ENCODE measurements at regions not wholly inside any gene's neighbourhood (a gene's known extent, or its start where the extent isn't known, plus 50 kb on each side); places are given as distances from the start of the nearest gene placed in this dataset.
A peak's percentile ranks its signal among the peaks of the same experiment; 100 is the strongest.

DNA sequence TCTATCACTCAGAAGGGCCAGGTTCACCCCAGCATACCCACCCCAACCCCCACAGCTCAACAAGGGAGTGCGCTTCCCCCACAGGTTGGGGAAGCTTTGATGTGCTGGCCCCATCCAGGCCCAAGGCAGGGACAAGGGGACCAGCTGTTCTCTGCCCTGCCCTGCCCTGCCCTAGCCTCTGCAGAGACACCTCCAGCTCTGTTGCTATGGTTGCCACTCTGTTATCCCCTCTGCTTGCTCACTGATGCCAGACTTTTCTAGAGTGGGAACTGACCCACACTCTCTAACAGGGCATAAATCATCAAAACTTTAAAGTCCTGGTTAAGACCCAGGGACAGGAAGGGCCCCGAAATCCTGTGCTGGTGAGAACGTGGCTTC lies 50.4 kb upstream of the ENPP7 start:
- peak in 4 of 5 donors; percentile 22 to 45 (median 42) for DNase-seq
- Histone ChIP-seq H3K9me3 (ENCODE audit: control insufficient read depth in 2 of 3, insufficient read depth in 1 of 3, low read length in 3 of 3) (no peaks in the 10 kb centered on the region), H3K36me3 (ENCODE audit: control insufficient read depth in 2 of 3, insufficient read depth in 3 of 3, low read length in 3 of 3) (no peaks in the 10 kb centered on the region), H3K27me3 (ENCODE audit: control insufficient read depth, insufficient read depth, low read length) (no peaks in the 10 kb centered on the region), H3K4me1 (ENCODE audit: control insufficient read depth in 2 of 3, insufficient read depth in 2 of 3, low read depth in 1 of 3, low read length in 3 of 3) (no peaks in the 10 kb centered on the region), H3K27ac (ENCODE audit: low read depth in 2 of 2, low read length in 2 of 2) (no peak overlapping the region), H3K9ac (ENCODE audit: low read length in 3 of 3) (no peak overlapping the region), H3K4me3 (ENCODE audit: low read length in 3 of 3) (no peak overlapping the region)
- TF ChIP-seq, protein P1, sequence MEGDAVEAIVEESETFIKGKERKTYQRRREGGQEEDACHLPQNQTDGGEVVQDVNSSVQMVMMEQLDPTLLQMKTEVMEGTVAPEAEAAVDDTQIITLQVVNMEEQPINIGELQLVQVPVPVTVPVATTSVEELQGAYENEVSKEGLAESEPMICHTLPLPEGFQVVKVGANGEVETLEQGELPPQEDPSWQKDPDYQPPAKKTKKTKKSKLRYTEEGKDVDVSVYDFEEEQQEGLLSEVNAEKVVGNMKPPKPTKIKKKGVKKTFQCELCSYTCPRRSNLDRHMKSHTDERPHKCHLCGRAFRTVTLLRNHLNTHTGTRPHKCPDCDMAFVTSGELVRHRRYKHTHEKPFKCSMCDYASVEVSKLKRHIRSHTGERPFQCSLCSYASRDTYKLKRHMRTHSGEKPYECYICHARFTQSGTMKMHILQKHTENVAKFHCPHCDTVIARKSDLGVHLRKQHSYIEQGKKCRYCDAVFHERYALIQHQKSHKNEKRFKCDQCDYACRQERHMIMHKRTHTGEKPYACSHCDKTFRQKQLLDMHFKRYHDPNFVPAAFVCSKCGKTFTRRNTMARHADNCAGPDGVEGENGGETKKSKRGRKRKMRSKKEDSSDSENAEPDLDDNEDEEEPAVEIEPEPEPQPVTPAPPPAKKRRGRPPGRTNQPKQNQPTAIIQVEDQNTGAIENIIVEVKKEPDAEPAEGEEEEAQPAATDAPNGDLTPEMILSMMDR (IDR thresholded peaks at IDR 0.05; ENCODE audit: borderline replicate concordance, extremely low read depth, insufficient read depth), result no peak
- no peak for FAIRE-seq
- intact Hi-C loops (cut with DNase I), result no loop called here

- no peak overlapping the region for H3K4me3 ChIP-seq (ENCODE audit: low read length in 3 of 3)
- TF ChIP-seq, protein P1 (IDR thresholded peaks at IDR 0.05; ENCODE audit: borderline replicate concordance, extremely low read depth, insufficient read depth), result no peak
- H3K27me3 ChIP-seq (ENCODE audit: control insufficient read depth, insufficient read depth, low read length), result no peaks in the 10 kb centered on the region
- no peaks in the 10 kb centered on the region for H3K9me3 ChIP-seq (ENCODE audit: control insufficient read depth in 2 of 3, insufficient read depth in 1 of 3, low read length in 3 of 3)
- DNase-seq (peak in 1 of 5 donors; percentile 60), FAIRE-seq (no peak)
- no peaks in the 10 kb centered on the region for H3K4me1 ChIP-seq (ENCODE audit: control insufficient read depth in 2 of 3, insufficient read depth in 2 of 3, low read depth in 1 of 3, low read length in 3 of 3)
- H3K9ac ChIP-seq (ENCODE audit: low read length in 3 of 3), result no peak overlapping the region
- H3K27ac ChIP-seq (ENCODE audit: low read depth in 2 of 2, low read length in 2 of 2), result no peak overlapping the region
- intact Hi-C loops (cut with DNase I), result no loop called here
- H3K36me3 ChIP-seq (ENCODE audit: control insufficient read depth in 2 of 3, insufficient read depth in 3 of 3, low read length in 3 of 3), result no peaks in the 10 kb centered on the region
These were observed 51.0 kb upstream of the ENPP7 start for GRCh38 chr17:79679631-79680317.

DNA sequence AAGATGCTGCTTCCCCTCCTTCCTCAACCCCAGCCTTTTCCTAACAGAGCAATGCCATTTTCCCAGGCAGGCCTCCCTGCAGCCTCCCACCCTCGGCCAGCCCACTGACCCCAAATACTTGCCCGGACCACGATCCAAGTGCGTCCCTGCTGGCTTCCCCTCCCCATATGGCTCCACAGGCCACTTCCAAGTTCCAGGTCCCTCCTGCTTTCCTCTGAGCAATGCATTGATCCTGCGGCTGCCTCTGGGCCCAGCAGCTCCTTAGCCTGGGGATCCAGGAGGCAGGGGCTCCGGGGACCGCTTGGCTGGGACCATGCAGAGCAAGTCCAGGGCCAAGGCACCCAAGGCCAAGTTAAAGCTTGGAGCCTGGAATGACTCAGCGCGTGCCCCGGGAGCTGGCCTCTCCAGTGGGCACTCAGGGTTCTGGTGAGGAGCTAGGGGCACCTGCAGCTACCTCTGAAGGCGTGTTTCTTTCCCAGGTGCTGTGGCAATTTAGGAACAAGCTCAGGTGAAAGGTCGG lies 51.9 kb upstream of the ENPP7 start:
- no peak overlapping the region for H3K9ac ChIP-seq (ENCODE audit: low read length in 3 of 3)
- no peak overlapping the region for H3K4me3 ChIP-seq (ENCODE audit: low read length in 3 of 3)
- H3K9me3 ChIP-seq (ENCODE audit: control insufficient read depth in 2 of 3, insufficient read depth in 1 of 3, low read length in 3 of 3), result peaks cover 0 to 7% (median 0%) of the 10 kb centered on the region in 3 donors
- no peaks in the 10 kb centered on the region for H3K36me3 ChIP-seq (ENCODE audit: control insufficient read depth in 2 of 3, insufficient read depth in 3 of 3, low read length in 3 of 3)
- no peaks in the 10 kb centered on the region for H3K27me3 ChIP-seq (ENCODE audit: control insufficient read depth, insufficient read depth, low read length)
- TF ChIP-seq, protein P1 (IDR thresholded peaks at IDR 0.05; ENCODE audit: borderline replicate concordance, extremely low read depth, insufficient read depth), result no peak
- FAIRE-seq (no peak), DNase-seq (peak in 1 of 5 donors; percentile 35)
- no peak overlapping the region for H3K27ac ChIP-seq (ENCODE audit: low read depth in 2 of 2, low read length in 2 of 2)
- intact Hi-C loops (cut with DNase I), result no loop called here
- H3K4me1 ChIP-seq (ENCODE audit: control insufficient read depth in 2 of 3, insufficient read depth in 2 of 3, low read depth in 1 of 3, low read length in 3 of 3), result no peaks in the 10 kb centered on the region

Measured in kidney (tissue), 13 donors.